ENCODE measurements at regions not wholly inside any gene's neighbourhood (a gene's known extent, or its start where the extent isn't known, plus 50 kb on each side); places are given as distances from the start of the nearest gene placed in this dataset.

GRCh38 chr9:115914291-115914690, 239.3 kb upstream of the PAPPA start:
- no peaks in the 10 kb centered on the region for H3F3A ChIP-seq (ENCODE audit: insufficient read depth, low read length)
- no peaks in the 10 kb centered on the region for H3K9me2 ChIP-seq (replicated peaks; ENCODE audit: insufficient read depth, low read length)
- H3K4me2 ChIP-seq (ENCODE audit: low read depth, low read length) = no peak overlapping the region
- no peaks in the 10 kb centered on the region for H4K20me1 ChIP-seq (ENCODE audit: insufficient read depth, low read length)
- H3K79me2 ChIP-seq (ENCODE audit: low read length) = no peaks in the 10 kb centered on the region
- no peak for DNase-seq
- no peaks in the 10 kb centered on the region for H3K36me3 ChIP-seq (replicated peaks; ENCODE audit: insufficient read depth, low read length)
- no peak overlapping the region for H3K27ac ChIP-seq (ENCODE audit: low read length)
- TF ChIP-seq EZH2phosphoT487 (IDR thresholded peaks at IDR 0.05; ENCODE audit: low read length) (no peak), EZH2 (optimal IDR thresholded peaks at IDR 0.05; ENCODE audit: low read depth, low read length) (no peak)
- TF ChIP-seq, protein P1, sequence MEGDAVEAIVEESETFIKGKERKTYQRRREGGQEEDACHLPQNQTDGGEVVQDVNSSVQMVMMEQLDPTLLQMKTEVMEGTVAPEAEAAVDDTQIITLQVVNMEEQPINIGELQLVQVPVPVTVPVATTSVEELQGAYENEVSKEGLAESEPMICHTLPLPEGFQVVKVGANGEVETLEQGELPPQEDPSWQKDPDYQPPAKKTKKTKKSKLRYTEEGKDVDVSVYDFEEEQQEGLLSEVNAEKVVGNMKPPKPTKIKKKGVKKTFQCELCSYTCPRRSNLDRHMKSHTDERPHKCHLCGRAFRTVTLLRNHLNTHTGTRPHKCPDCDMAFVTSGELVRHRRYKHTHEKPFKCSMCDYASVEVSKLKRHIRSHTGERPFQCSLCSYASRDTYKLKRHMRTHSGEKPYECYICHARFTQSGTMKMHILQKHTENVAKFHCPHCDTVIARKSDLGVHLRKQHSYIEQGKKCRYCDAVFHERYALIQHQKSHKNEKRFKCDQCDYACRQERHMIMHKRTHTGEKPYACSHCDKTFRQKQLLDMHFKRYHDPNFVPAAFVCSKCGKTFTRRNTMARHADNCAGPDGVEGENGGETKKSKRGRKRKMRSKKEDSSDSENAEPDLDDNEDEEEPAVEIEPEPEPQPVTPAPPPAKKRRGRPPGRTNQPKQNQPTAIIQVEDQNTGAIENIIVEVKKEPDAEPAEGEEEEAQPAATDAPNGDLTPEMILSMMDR (IDR thresholded peaks at IDR 0.05; ENCODE audit: low read length) = no peak
- no peaks in the 10 kb centered on the region for H3K9me3 ChIP-seq (replicated peaks; ENCODE audit: insufficient read depth, low read length)
- H3K4me3 ChIP-seq (ENCODE audit: low read length) = no peak overlapping the region
- H2AFZ ChIP-seq (ENCODE audit: low read length) = no peak overlapping the region
- no peaks in the 10 kb centered on the region for H3K4me1 ChIP-seq (ENCODE audit: low read length)
- H3K27me3 ChIP-seq (replicated peaks; ENCODE audit: insufficient read depth, low read length) = no peaks in the 10 kb centered on the region
- H3K9ac ChIP-seq (ENCODE audit: low read length) = no peak overlapping the region

- H2AFZ ChIP-seq (ENCODE audit: low read length) = no peak overlapping the region
- H3K36me3 ChIP-seq (replicated peaks; ENCODE audit: insufficient read depth, low read length) = no peaks in the 10 kb centered on the region
- no peaks in the 10 kb centered on the region for H4K20me1 ChIP-seq (ENCODE audit: insufficient read depth, low read length)
- no peak overlapping the region for H3K4me3 ChIP-seq (ENCODE audit: low read length)
- no peak for TF ChIP-seq EZH2 (optimal IDR thresholded peaks at IDR 0.05; ENCODE audit: low read depth, low read length)
- H3K27me3 ChIP-seq (replicated peaks; ENCODE audit: insufficient read depth, low read length) = no peaks in the 10 kb centered on the region
- no peaks in the 10 kb centered on the region for H3F3A ChIP-seq (ENCODE audit: insufficient read depth, low read length)
- no peak overlapping the region for H3K27ac ChIP-seq (ENCODE audit: low read length)
- H3K9me3 ChIP-seq (replicated peaks; ENCODE audit: insufficient read depth, low read length) = no peaks in the 10 kb centered on the region
- H3K9me2 ChIP-seq (replicated peaks; ENCODE audit: insufficient read depth, low read length) = no peaks in the 10 kb centered on the region
- no peaks in the 10 kb centered on the region for H3K4me1 ChIP-seq (ENCODE audit: low read length)
- no peaks in the 10 kb centered on the region for H3K79me2 ChIP-seq (ENCODE audit: low read length)
- H3K4me2 ChIP-seq (ENCODE audit: low read depth, low read length) = no peak overlapping the region
- no peak overlapping the region for H3K9ac ChIP-seq (ENCODE audit: low read length)
- DNase-seq = no peak
Observed at GRCh38 chr9:115921301-115921700, 232.3 kb upstream of the PAPPA start.

GRCh38 chr9:115922444-115922843, 231.1 kb upstream of the PAPPA start:
- no peak overlapping the region for H3K27ac ChIP-seq (ENCODE audit: low read length)
- no peaks in the 10 kb centered on the region for H3K4me1 ChIP-seq (ENCODE audit: low read length)
- no peaks in the 10 kb centered on the region for H4K20me1 ChIP-seq (ENCODE audit: insufficient read depth, low read length)
- no peak overlapping the region for H3K9ac ChIP-seq (ENCODE audit: low read length)
- no peak overlapping the region for H3K4me2 ChIP-seq (ENCODE audit: low read depth, low read length)
- TF ChIP-seq, protein P1 (IDR thresholded peaks at IDR 0.05; ENCODE audit: low read length) = no peak
- TF ChIP-seq EZH2phosphoT487 (IDR thresholded peaks at IDR 0.05; ENCODE audit: low read length) (no peak), EZH2 (optimal IDR thresholded peaks at IDR 0.05; ENCODE audit: low read depth, low read length) (no peak)
- H3F3A ChIP-seq (ENCODE audit: insufficient read depth, low read length) = no peaks in the 10 kb centered on the region
- DNase-seq = no peak
- H3K27me3 ChIP-seq (replicated peaks; ENCODE audit: insufficient read depth, low read length) = no peaks in the 10 kb centered on the region
- H3K79me2 ChIP-seq (ENCODE audit: low read length) = no peaks in the 10 kb centered on the region
- no peak overlapping the region for H2AFZ ChIP-seq (ENCODE audit: low read length)
- H3K4me3 ChIP-seq (ENCODE audit: low read length) = no peak overlapping the region
- no peaks in the 10 kb centered on the region for H3K9me2 ChIP-seq (replicated peaks; ENCODE audit: insufficient read depth, low read length)
- H3K36me3 ChIP-seq (replicated peaks; ENCODE audit: insufficient read depth, low read length) = no peaks in the 10 kb centered on the region
- no peaks in the 10 kb centered on the region for H3K9me3 ChIP-seq (replicated peaks; ENCODE audit: insufficient read depth, low read length)

GRCh38 chr9:115923410-115923809, 230.2 kb upstream of the PAPPA start:
- DNase-seq = no peak
- Histone ChIP-seq H3F3A (ENCODE audit: insufficient read depth, low read length) (no peaks in the 10 kb centered on the region), H3K4me2 (ENCODE audit: low read depth, low read length) (no peak overlapping the region), H4K20me1 (ENCODE audit: insufficient read depth, low read length) (no peaks in the 10 kb centered on the region), H3K9me3 (replicated peaks; ENCODE audit: insufficient read depth, low read length) (no peaks in the 10 kb centered on the region), H2AFZ (ENCODE audit: low read length) (no peak overlapping the region), H3K27ac (ENCODE audit: low read length) (no peak overlapping the region), H3K9me2 (replicated peaks; ENCODE audit: insufficient read depth, low read length) (no peaks in the 10 kb centered on the region), H3K27me3 (replicated peaks; ENCODE audit: insufficient read depth, low read length) (no peaks in the 10 kb centered on the region), H3K9ac (ENCODE audit: low read length) (no peak overlapping the region), H3K4me3 (ENCODE audit: low read length) (no peak overlapping the region), H3K36me3 (replicated peaks; ENCODE audit: insufficient read depth, low read length) (no peaks in the 10 kb centered on the region), H3K4me1 (ENCODE audit: low read length) (no peaks in the 10 kb centered on the region), H3K79me2 (ENCODE audit: low read length) (no peaks in the 10 kb centered on the region)
- TF ChIP-seq EZH2 (optimal IDR thresholded peaks at IDR 0.05; ENCODE audit: low read depth, low read length) = no peak
- TF ChIP-seq EZH2phosphoT487 (IDR thresholded peaks at IDR 0.05; ENCODE audit: low read length) = no peak
- TF ChIP-seq, protein P1 (IDR thresholded peaks at IDR 0.05; ENCODE audit: low read length) = no peak
